GM21786 (cell line): ENCODE measurements at regions not wholly inside any gene's neighbourhood (a gene's known extent, or its start where the extent isn't known, plus 50 kb on each side); places are given as distances from the start of the nearest gene placed in this dataset.

Experiments used
- ATAC-seq: cut with Tn5 transposase; IDR thresholded peaks from one replicate; pipeline ENCODE4 v1.9.1; 2021; ENCODE audit not compliant: unreplicated experiment

- no peak for ATAC-seq
Observed at GRCh38 chr22:47292546-47293320, 530.3 kb downstream of the TBC1D22A start.

- ATAC-seq, result no peak
Observed at GRCh38 chr22:47291565-47292495, 529.4 kb downstream of the TBC1D22A start.

GRCh38 chr22:47290706-47291430 is 528.4 kb downstream of the TBC1D22A start:
- ATAC-seq, result no peak

- ATAC-seq, result no peak
Observed at GRCh38 chr22:47289336-47289985, 527.0 kb downstream of the TBC1D22A start.

- ATAC-seq, result no peak
Observed at GRCh38 chr22:47288680-47289079, 526.2 kb downstream of the TBC1D22A start.

- ATAC-seq, result no peak
Observed at GRCh38 chr22:47287516-47287915, 525.1 kb downstream of the TBC1D22A start.

GRCh38 chr22:47286590-47286989 is 524.1 kb downstream of the TBC1D22A start:
- no peak for ATAC-seq

- ATAC-seq, result no peak
Observed at GRCh38 chr22:47285981-47286380, 523.5 kb downstream of the TBC1D22A start.

- no peak for ATAC-seq
Observed at GRCh38 chr22:47284822-47285221, 522.4 kb downstream of the TBC1D22A start.

GRCh38 chr22:47284360-47284759 is 521.9 kb downstream of the TBC1D22A start:
- ATAC-seq, result no peak

GRCh38 chr22:47283616-47284270 is 521.3 kb downstream of the TBC1D22A start:
- ATAC-seq, result no peak

GRCh38 chr22:47282851-47283250 is 520.4 kb downstream of the TBC1D22A start:
- no peak for ATAC-seq

GRCh38 chr22:47282366-47282765 is 519.9 kb downstream of the TBC1D22A start:
- ATAC-seq, result no peak

GRCh38 chr22:47281126-47282106 is 519.0 kb downstream of the TBC1D22A start:
- ATAC-seq, result no peak

- no peak for ATAC-seq
Observed at GRCh38 chr22:47280301-47280700, 517.9 kb downstream of the TBC1D22A start.

- no peak for ATAC-seq
Observed at GRCh38 chr22:47279746-47280145, 517.3 kb downstream of the TBC1D22A start.

GRCh38 chr22:47279337-47279736 is 516.9 kb downstream of the TBC1D22A start:
- no peak for ATAC-seq

GRCh38 chr22:47278655-47279054 is 516.2 kb downstream of the TBC1D22A start:
- ATAC-seq, result no peak

GRCh38 chr22:47277531-47277930 is 515.1 kb downstream of the TBC1D22A start:
- no peak for ATAC-seq
